ENCODE measurements at regions not wholly inside any gene's neighbourhood (a gene's known extent, or its start where the extent isn't known, plus 50 kb on each side); places are given as distances from the start of the nearest gene placed in this dataset.
"Not testable (repeated sequence)": the region's sequence is repeated elsewhere in the genome, so short reads cannot be mapped to it uniquely, and the experiment has no call there.

DNA sequence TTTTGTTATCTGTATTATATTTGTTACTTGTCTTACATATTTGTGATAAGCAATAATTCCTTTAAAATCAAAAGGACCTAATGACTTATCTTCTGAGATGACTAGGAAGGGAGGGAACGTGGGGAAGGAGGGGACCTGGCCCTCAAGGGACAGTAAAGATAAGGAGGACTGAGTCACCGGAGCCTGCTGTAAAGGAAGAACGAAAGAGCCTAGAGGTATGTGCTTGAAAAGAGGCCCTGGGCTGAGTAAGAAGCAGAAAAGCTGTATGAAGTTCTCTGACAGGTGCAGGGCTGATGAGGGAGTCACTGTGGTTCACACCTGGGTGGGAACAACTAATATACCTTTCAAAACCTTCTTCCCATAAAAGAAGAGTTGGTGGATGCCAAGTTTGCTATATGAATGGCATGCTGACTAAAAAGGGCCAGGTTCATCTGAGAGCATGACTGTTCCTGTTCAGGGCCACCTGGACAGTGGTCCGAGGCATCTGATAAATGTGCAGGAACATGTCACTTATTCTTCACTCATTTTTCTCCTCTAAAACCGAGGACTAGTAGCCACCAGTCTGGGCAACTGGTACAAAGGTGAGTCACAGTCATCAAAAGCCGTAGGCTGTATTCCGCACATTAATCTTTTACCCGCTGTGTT lies 111.3 kb downstream of the TNFAIP3 start:
- Histone ChIP-seq H3K27me3 (replicated peaks) (no peaks in the 10 kb centered on the region), H3K4me3 (ENCODE audit: low read depth, low read length) (no peak overlapping the region), H3K27ac (no peak overlapping the region), H3K36me3 (replicated peaks) (no peaks in the 10 kb centered on the region)
- peak; percentile 54 for DNase-seq
- TF ChIP-seq, protein P1, sequence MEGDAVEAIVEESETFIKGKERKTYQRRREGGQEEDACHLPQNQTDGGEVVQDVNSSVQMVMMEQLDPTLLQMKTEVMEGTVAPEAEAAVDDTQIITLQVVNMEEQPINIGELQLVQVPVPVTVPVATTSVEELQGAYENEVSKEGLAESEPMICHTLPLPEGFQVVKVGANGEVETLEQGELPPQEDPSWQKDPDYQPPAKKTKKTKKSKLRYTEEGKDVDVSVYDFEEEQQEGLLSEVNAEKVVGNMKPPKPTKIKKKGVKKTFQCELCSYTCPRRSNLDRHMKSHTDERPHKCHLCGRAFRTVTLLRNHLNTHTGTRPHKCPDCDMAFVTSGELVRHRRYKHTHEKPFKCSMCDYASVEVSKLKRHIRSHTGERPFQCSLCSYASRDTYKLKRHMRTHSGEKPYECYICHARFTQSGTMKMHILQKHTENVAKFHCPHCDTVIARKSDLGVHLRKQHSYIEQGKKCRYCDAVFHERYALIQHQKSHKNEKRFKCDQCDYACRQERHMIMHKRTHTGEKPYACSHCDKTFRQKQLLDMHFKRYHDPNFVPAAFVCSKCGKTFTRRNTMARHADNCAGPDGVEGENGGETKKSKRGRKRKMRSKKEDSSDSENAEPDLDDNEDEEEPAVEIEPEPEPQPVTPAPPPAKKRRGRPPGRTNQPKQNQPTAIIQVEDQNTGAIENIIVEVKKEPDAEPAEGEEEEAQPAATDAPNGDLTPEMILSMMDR (IDR thresholded peaks at IDR 0.05; ENCODE audit: low read depth, low read length, missing control alignments), result no peak
- in situ Hi-C loops (cut with HindIII; ENCODE audit: low pct_ligation_motif_present, low sequenced_read_pairs), result no loop called here

DNA sequence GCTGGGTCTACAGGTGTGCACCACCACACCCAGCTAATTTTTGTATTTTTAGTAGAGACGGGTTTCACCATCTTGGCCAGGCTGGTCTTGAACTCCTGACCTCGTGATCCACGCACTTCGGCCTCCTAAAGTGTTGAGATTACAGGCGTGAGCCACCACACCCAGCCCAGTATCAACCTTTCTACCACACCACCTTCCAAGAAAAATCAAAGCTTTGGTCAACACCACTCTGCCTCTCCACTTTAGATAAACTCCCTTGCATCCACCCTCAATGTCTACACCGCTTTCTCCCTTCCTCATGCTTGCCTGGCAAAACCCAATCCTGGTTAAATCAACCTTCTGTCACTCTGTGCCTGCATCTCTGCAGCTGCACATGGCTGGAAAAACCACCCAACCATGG lies 112.2 kb downstream of the TNFAIP3 start:
- H3K4me3 ChIP-seq (ENCODE audit: low read depth, low read length); H3K27me3 ChIP-seq (replicated peaks); in situ Hi-C loops (cut with HindIII; ENCODE audit: low pct_ligation_motif_present, low sequenced_read_pairs); H3K36me3 ChIP-seq (replicated peaks); DNase-seq; H3K27ac ChIP-seq: not testable (repeated sequence)

DNA sequence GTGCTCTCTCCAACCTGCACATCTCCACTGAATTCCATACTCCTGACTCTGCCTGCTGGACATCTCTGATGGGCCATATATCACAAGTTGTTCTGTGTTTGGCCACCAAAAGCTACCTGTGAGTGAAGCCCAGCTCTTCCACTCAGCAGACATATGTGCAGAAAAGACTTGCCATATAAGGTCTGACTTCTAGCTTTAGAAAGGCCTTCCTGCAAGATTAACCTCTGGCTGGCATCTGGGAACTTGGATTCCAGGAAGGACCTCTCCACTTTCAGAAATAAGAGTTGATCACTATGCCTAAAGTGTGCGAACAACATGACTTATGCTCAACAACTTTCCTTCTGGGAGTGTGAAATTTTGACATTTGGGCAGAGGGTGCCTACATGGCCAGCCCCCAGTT lies 113.7 kb downstream of the TNFAIP3 start:
- no peaks in the 10 kb centered on the region for H3K27me3 ChIP-seq (replicated peaks)
- H3K4me3 ChIP-seq (ENCODE audit: low read depth, low read length), result no peak overlapping the region
- in situ Hi-C loops (cut with HindIII; ENCODE audit: low pct_ligation_motif_present, low sequenced_read_pairs), result no loop called here
- DNase-seq, result no peak
- TF ChIP-seq, protein P1 (IDR thresholded peaks at IDR 0.05; ENCODE audit: low read depth, low read length, missing control alignments), result no peak
- H3K27ac ChIP-seq, result no peak overlapping the region
- no peaks in the 10 kb centered on the region for H3K36me3 ChIP-seq (replicated peaks)

DNA sequence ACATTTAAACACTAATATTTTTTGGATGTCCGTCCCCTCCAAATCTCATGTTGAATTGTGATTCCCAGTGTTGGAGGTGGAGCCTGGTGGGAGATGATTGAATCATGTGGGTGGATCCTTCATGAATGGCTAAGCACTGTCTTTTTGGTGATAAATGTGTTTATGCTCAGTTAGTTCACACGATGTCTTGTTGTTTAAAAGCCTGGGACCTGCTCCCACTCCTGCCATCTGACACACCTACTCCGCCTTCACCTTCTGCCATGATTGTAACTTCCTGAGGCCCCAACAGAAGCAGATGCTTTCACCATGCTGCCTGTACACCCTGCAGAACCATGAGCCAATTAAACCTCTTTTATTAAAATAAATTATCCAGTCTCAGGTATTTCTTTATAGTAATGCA lies 114.7 kb downstream of the TNFAIP3 start:
- no peaks in the 10 kb centered on the region for H3K36me3 ChIP-seq (replicated peaks)
- H3K27me3 ChIP-seq (replicated peaks), result no peaks in the 10 kb centered on the region
- no peak for DNase-seq
- H3K27ac ChIP-seq, result no peak overlapping the region
- no peak overlapping the region for H3K4me3 ChIP-seq (ENCODE audit: low read depth, low read length)
- in situ Hi-C loops (cut with HindIII; ENCODE audit: low pct_ligation_motif_present, low sequenced_read_pairs), result no loop called here
- TF ChIP-seq, protein P1 (IDR thresholded peaks at IDR 0.05; ENCODE audit: low read depth, low read length, missing control alignments), result no peak

DNA sequence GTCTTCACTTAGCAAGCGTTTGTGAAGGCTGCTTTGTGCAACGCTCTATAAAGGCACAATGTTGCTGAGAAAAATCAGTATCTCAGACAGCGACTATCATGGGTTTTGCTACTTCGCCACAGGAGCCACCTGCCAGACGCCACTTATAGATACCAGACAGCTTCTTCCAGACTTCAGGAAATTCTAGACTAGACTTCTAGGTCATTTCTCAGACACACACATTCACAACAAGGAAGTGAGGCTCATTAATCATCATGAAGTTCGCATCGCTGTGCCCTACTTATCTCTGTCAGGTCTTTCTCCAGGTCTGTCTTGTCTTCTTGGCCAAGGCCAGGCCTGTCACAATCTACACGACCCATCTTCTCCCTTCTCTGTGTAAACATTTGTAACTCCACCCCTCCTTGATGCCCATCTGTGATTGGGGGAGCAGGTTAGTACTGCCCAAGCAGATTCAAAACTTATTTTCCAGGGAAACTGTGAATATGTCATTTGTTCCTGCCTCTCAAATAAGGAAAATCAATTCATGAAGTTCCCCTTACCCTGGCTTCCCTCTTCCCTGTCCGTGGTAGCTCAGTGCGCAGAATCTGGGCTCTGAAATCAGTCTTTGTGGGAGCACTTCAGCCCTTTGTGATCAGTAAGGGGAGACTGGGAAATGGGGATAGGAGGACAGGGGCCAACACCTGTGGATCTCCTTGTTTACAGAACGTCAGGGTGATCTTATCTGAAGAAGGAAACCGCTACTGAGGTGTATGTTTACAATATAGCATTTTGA lies 115.5 kb downstream of the TNFAIP3 start:
- H3K27ac ChIP-seq, result no peak overlapping the region
- H3K27me3 ChIP-seq (replicated peaks), result no peaks in the 10 kb centered on the region
- no peak for DNase-seq
- H3K36me3 ChIP-seq (replicated peaks), result no peaks in the 10 kb centered on the region
- in situ Hi-C loops (cut with HindIII; ENCODE audit: low pct_ligation_motif_present, low sequenced_read_pairs), result no loop called here
- H3K4me3 ChIP-seq (ENCODE audit: low read depth, low read length), result no peak overlapping the region
- TF ChIP-seq, protein P1 (IDR thresholded peaks at IDR 0.05; ENCODE audit: low read depth, low read length, missing control alignments), result no peak

DNA sequence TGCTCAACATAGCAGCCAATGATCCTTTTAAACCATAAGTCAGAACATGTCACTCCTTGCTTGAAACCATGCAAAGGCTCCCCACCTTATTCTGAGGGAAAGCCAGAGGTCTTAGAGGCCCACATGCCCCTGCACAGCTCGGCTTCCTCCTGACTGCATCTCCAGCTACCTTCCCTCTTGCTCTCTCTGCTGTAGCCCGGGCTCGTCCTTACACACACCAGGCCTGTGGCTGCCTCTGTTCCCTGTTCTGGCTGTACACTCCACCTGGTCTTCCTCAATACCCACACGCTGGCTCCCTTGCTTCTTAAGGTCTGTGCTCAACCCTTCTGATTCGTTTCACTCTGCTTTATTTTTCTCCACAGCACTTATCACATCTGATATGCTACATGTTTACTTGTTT lies 116.2 kb downstream of the TNFAIP3 start:
- TF ChIP-seq, protein P1 (IDR thresholded peaks at IDR 0.05; ENCODE audit: low read depth, low read length, missing control alignments), result no peak
- in situ Hi-C loops (cut with HindIII; ENCODE audit: low pct_ligation_motif_present, low sequenced_read_pairs), result no loop called here
- no peaks in the 10 kb centered on the region for H3K36me3 ChIP-seq (replicated peaks)
- no peaks in the 10 kb centered on the region for H3K27me3 ChIP-seq (replicated peaks)
- no peak overlapping the region for H3K27ac ChIP-seq
- H3K4me3 ChIP-seq (ENCODE audit: low read depth, low read length), result no peak overlapping the region
- DNase-seq, result no peak

Measured in brain microvascular endothelial cell (primary cell).